Vagina (tissue), 2 donors: ENCODE measurements at regions not wholly inside any gene's neighbourhood (a gene's known extent, or its start where the extent isn't known, plus 50 kb on each side); places are given as distances from the start of the nearest gene placed in this dataset.

Experiments used
- CTCF ChIP-seq, 3 experiments: fragments of 450-650 bp in 2 of 3; fragments of 200-600 bp in 1 of 3; sonication (generic) in 1 of 3; IDR thresholded peaks; one replicate each; pipeline ENCODE4 v1.5.1; 2017 to 2019; ENCODE audit warnings: antibody characterized with exemption in 3 of 3, mild to moderate bottlenecking in 2 of 3, moderate library complexity in 2 of 3
- POLR2A ChIP-seq, 2 donors: fragments of 450-650 bp; IDR thresholded peaks; one replicate each; pipeline ENCODE4 v1.6.1; 2017; ENCODE audit warnings: antibody characterized with exemption in 2 of 2, mild to moderate bottlenecking in 2 of 2, moderate library complexity in 2 of 2
- POLR2AphosphoS5 ChIP-seq, 2 donors: sonication (generic); formaldehyde crosslinking; IDR thresholded peaks; one replicate each; pipeline ENCODE4 v1.9.0; 2017; ENCODE audit warnings: antibody characterized with exemption in 2 of 2, mild to moderate bottlenecking in 2 of 2, low read depth in 1 of 2; ENCODE audit not compliant: insufficient read depth in 1 of 2

GRCh38 chr4:184270808-184271413 lies 53.2 kb upstream of the ENPP6 start:
- no peak for TF ChIP-seq CTCF (IDR thresholded peaks at IDR 0.05)
- no peak for TF ChIP-seq POLR2A (IDR thresholded peaks at IDR 0.05)
- no peak for TF ChIP-seq POLR2AphosphoS5 (IDR thresholded peaks at IDR 0.05; ENCODE audit: insufficient read depth in 1 of 2, low read depth in 1 of 2)
